RWPE2 (cell line): ENCODE measurements at regions not wholly inside any gene's neighbourhood (a gene's known extent, or its start where the extent isn't known, plus 50 kb on each side); places are given as distances from the start of the nearest gene placed in this dataset.

Experiments
- ATAC-seq: fragments of 200-7000 bp; cut with Tn5 transposase; 3 replicates; pipeline ENCODE4 v1.9.1; 2021; ENCODE audit warnings: low read depth
- DNase-seq: peaks from one replicate; pipeline ENCODE4 v3.0.0-alpha.2; 2020; ENCODE audit warnings: low spot score
- H3K27ac ChIP-seq: fragments of 450-650 bp; 2 replicates; pipeline ENCODE4 v1.5.1; 2017; ENCODE audit warnings: mild to moderate bottlenecking; ENCODE audit not compliant: poor library complexity, severe bottlenecking
- H3K27me3 ChIP-seq: fragments of 250-450 bp; sonication (Bioruptor Pico); 2 replicates; pipeline ENCODE4 v1.5.1; 2021; ENCODE audit warnings: mild to moderate bottlenecking, moderate library complexity; ENCODE audit not compliant: insufficient read depth, poor library complexity, severe bottlenecking
- H3K36me3 ChIP-seq: fragments of 250-450 bp; sonication (Bioruptor Pico); 2 replicates; pipeline ENCODE4 v1.5.1; 2020; ENCODE audit warnings: low read depth, mild to moderate bottlenecking, moderate library complexity
- H3K4me1 ChIP-seq: fragments of 250-450 bp; sonication (Bioruptor Pico); 2 replicates; pipeline ENCODE4 v1.5.1; 2021; ENCODE audit warnings: mild to moderate bottlenecking, moderate library complexity; ENCODE audit not compliant: insufficient read depth, poor library complexity, severe bottlenecking
- H3K4me3 ChIP-seq: fragments of 250-450 bp; sonication (Bioruptor Pico); 2 replicates; pipeline ENCODE4 v1.5.1; 2021; ENCODE audit warnings: mild to moderate bottlenecking, moderate library complexity; ENCODE audit not compliant: severe bottlenecking
- H3K9me3 ChIP-seq: fragments of 250-450 bp; sonication (Bioruptor Pico); 2 replicates; pipeline ENCODE4 v1.5.1; 2021; ENCODE audit warnings: mild to moderate bottlenecking, moderate library complexity; ENCODE audit not compliant: severe bottlenecking
- TF ChIP-seq, protein P1 (sequence below): fragments of 450-650 bp; IDR thresholded peaks from one replicate; pipeline ENCODE4 v1.5.1; 2017; ENCODE audit warnings: mild to moderate bottlenecking, moderate library complexity; ENCODE audit not compliant: poor library complexity, severe bottlenecking

DNA sequence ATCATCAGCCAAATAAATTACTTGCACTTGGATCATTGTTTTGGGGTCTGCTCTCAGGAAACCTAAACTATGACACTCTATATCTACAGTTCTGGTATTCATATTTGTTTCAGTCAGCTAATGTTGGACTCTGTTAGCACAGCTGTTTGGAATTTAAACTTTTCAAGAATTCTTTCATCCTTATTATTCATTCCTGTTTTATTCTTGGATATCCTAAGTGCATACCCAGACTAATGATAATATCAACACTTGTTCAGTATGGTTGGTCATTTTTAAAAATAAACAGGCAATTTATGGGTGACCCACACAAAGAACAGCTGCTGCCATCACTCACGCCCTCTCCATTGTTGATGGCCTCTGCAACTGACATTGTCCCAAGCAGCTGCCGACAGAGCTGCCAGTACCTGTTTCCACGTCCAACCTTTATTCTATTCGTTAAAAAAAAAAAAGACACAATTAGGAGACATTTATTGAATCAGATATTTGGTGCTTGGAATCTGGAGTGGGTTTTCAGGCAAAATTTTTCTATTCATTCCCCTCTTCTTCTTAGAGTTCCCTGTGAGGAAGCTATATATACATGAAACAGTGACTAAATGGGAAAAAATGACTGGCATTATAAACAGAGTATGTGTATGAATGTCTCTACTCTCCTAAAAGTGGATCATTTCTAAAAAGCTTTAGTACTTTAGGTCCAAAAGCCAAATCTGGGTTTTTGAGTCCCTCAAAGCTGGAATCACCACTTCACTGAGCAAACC is 252.1 kb upstream of the NAV3 start:
- Histone ChIP-seq H3K27ac (no peak overlapping the region), H3K27me3 (no peaks in the 10 kb centered on the region), H3K4me3 (no peak overlapping the region), H3K36me3 (no peaks in the 10 kb centered on the region), H3K4me1 (no peaks in the 10 kb centered on the region), H3K9me3 (no peaks in the 10 kb centered on the region)
- ATAC-seq (no peak), DNase-seq (no peak)
- TF ChIP-seq, protein P1, sequence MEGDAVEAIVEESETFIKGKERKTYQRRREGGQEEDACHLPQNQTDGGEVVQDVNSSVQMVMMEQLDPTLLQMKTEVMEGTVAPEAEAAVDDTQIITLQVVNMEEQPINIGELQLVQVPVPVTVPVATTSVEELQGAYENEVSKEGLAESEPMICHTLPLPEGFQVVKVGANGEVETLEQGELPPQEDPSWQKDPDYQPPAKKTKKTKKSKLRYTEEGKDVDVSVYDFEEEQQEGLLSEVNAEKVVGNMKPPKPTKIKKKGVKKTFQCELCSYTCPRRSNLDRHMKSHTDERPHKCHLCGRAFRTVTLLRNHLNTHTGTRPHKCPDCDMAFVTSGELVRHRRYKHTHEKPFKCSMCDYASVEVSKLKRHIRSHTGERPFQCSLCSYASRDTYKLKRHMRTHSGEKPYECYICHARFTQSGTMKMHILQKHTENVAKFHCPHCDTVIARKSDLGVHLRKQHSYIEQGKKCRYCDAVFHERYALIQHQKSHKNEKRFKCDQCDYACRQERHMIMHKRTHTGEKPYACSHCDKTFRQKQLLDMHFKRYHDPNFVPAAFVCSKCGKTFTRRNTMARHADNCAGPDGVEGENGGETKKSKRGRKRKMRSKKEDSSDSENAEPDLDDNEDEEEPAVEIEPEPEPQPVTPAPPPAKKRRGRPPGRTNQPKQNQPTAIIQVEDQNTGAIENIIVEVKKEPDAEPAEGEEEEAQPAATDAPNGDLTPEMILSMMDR: no peak

DNA sequence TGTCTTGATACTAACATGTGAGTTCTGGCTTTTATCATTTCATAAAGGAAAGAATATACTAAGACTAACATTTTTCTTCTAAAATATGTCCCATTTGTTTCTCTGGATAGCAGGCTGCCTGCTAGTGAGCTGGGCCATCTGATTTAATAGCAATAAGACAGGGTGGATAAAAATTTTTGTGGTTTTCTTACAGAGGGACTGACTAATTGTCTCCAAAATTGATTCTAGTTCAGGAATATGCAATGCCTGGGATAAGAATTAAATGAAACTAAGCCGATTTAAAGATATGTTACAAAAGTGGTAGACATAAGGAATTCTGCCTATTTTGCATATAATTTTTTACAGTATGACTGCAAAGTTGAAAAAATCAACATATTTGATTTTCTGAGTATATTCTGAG is 252.9 kb upstream of the NAV3 start:
- TF ChIP-seq, protein P1: no peak
- ATAC-seq (no peak), DNase-seq (no peak)
- Histone ChIP-seq H3K27me3 (no peaks in the 10 kb centered on the region), H3K36me3 (no peaks in the 10 kb centered on the region), H3K4me1 (no peaks in the 10 kb centered on the region), H3K4me3 (no peak overlapping the region), H3K9me3 (no peaks in the 10 kb centered on the region), H3K27ac (no peak overlapping the region)

DNA sequence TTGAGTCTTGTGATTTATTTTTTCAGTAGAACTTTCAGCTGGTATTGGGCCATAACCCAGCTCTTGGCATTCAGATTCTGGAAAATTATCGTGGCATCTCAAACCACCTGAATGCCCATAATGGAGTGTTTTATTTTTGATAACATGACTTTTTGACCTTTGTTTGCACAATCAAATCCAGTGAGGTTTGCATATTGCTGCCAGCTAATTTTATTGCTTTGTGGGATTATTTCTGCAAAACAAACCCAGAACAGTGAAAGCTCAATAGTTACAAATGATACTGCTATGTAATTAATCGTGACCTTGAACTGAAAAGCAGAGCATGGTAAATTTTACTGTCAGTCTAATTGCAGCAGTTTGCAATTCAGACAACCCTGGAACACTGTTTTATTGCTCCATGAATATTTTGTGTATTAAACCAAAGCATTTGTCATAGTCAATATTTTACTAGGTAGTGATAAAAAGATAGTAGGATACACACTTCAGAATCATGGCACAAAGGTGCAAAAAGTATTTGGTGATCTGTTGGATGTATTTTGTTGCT is 255.2 kb upstream of the NAV3 start:
- no peak for DNase-seq

DNA sequence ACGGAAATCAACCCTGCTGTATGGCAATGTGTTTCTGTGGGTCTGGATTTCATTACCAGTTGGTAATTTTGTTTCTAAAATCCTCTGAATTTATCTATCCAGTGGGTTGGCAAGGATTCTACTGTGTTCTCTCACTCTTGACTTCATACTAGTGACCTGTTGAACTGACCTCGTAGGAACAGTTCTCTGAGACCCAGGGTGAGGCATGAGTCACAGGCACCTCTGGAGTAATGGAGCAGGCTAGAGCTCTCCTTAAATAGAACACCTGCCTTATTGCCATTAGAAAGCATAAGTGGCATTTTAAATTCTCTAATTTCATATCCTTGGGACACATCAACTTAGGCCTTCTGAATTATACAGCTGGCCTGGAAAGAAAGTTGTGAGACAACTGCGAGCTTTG is 258.3 kb upstream of the NAV3 start:
- no peaks in the 10 kb centered on the region for H3K4me1 ChIP-seq
- no peaks in the 10 kb centered on the region for H3K9me3 ChIP-seq
- no peak overlapping the region for H3K4me3 ChIP-seq
- no peak for DNase-seq
- H3K27ac ChIP-seq: no peak overlapping the region
- H3K27me3 ChIP-seq: peaks cover 8% of the 10 kb centered on the region
- H3K36me3 ChIP-seq: no peaks in the 10 kb centered on the region
- no peak for ATAC-seq
- TF ChIP-seq, protein P1: no peak

More for the DNA sequence above, 255.2 kb upstream of the NAV3 start:
- Histone ChIP-seq H3K27ac (no peak overlapping the region), H3K9me3 (no peaks in the 10 kb centered on the region), H3K27me3 (no peaks in the 10 kb centered on the region), H3K36me3 (no peaks in the 10 kb centered on the region), H3K4me1 (no peaks in the 10 kb centered on the region), H3K4me3 (no peak overlapping the region)
- TF ChIP-seq, protein P1: no peak
- no peak for ATAC-seq

DNA sequence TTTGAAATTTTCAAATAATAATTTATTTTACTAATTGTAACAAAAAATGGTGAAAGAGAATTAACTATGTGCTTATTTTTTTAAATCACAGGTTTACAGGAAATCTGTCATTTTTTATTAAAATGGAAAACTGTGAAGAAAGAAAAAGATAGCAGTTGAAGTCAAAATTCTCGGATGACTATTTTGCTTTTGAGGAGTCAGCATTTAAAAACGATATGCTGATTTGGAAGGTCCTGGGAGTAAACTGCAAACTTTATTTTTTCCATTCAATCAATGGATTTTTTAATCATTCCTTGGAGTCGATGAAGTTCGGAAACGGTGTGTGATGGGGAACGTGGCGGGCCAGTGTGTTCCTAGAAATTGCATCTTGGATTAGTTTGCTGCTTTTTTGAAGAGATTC is 258.9 kb upstream of the NAV3 start:
- TF ChIP-seq, protein P1: no peak
- ATAC-seq: no peak
- no peak for DNase-seq
- H3K4me1 ChIP-seq: no peaks in the 10 kb centered on the region
- no peaks in the 10 kb centered on the region for H3K36me3 ChIP-seq
- H3K4me3 ChIP-seq: no peak overlapping the region
- no peak overlapping the region for H3K27ac ChIP-seq
- no peaks in the 10 kb centered on the region for H3K9me3 ChIP-seq
- peaks cover 8% of the 10 kb centered on the region for H3K27me3 ChIP-seq
